Inferior parietal cortex (tissue), 1 donor: ENCODE measurements at regions not wholly inside any gene's neighbourhood (a gene's known extent, or its start where the extent isn't known, plus 50 kb on each side); places are given as distances from the start of the nearest gene placed in this dataset.

Experiments
- DNase-seq: peaks from one replicate; pipeline ENCODE4 v3.0.0-alpha.2; 2016; ENCODE audit errors: extremely low spot score

DNA sequence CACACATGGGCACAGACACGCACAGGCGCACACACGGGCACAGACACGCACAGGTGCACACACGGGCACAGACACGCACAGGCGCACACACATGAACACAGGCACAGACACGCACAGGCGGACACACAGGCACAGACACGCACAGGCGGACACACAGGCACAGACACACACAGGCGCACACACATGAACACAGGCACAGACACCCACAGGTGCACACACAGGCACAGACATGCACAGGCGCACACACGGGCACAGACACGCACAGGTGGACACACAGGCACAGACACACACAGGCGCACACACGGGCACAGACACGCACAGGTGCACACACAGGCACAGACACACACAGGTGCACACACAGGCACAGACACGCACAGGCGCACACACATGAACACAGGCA lies 312.8 kb upstream of the IRX1 start:
- DNase-seq, result no peak

DNA sequence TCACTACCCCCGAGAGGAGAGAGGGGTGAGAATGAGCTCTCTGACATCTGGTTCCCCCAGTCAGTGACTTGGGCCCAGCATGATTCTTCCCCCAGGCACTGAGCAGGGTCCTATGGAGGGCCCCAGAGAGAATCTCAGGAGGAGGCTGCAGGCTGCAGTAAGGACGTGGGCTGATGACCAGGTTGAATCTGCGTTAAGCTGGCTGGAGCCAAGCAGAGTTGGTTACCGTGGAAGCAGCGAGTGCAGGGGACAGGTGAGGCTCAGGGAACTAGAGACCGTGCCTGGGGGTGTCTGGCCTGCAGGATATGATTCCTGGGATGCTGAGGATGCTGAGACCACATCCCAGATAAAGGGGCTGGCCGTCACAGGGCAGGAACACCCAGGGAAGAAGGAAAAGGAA lies 314.3 kb upstream of the IRX1 start:
- no peak for DNase-seq

DNA sequence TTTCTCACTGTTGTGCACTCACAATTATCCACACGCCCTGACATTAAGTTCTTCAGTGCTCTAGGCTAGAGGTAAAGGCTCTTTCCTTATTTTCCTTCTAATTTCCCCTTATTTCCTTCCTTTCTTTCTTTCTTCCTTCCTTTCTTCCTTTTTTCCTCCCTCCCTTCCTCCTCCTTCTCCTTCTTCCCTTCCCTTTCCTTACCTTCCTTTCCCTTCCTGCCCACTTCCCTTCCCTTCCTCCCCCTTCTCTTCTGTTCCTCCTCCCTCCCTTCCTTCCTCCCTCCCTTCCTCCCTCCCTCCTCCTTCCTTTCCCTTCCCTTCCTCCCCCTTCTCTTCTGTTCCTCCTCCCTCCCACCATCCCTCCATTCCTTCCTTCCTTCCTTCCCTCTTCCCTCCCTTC lies 317.0 kb upstream of the IRX1 start:
- DNase-seq, result no peak

- no peak for DNase-seq
Measured at GRCh38 chr5:3277590-3278196, 317.9 kb upstream of the IRX1 start.

GRCh38 chr5:3276896-3277295 lies 318.7 kb upstream of the IRX1 start:
- no peak for DNase-seq

DNA sequence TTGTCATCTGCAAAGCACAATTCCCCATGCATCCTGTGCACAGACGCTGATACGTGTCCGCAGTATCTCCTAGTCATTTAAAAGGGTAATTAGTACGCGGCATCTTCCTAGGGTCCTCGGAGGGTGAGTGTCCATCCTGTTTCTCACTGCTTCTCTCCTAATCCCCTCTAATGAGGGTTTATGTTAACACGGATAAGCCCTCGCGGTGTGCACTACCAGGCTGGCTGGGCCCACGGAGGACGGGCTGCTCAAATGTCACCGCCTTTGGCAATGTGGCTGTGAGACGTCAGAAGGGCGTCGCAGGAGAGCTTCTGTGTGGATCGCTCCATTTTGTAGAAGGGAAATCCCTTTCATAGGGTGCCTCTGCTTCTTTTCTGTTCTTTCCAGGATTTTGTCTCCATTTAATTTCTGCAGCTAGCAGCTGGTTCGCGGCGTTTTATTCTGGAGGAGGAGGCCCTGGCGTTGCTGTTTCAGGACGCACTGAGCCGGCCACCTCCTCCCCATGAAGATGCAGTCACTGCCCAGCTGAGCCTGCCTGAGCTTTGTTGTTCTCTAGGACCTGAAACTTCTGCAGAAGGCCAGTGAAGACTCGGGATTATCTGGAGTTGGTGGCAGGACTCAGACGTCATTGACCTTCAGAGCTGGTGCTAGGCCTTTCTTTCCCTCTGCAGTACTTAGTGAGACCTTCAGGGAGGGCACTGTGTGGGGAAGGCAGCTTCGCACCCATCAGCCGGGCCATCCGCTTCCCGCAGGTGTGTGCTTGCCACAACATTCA lies 326.1 kb upstream of the IRX1 start:
- DNase-seq, result no peak

- no peak for DNase-seq
Measured at GRCh38 chr5:3268760-3269330, 326.8 kb upstream of the IRX1 start.

- no peak for DNase-seq
Measured at GRCh38 chr5:3266861-3267260, 328.8 kb upstream of the IRX1 start.

DNA sequence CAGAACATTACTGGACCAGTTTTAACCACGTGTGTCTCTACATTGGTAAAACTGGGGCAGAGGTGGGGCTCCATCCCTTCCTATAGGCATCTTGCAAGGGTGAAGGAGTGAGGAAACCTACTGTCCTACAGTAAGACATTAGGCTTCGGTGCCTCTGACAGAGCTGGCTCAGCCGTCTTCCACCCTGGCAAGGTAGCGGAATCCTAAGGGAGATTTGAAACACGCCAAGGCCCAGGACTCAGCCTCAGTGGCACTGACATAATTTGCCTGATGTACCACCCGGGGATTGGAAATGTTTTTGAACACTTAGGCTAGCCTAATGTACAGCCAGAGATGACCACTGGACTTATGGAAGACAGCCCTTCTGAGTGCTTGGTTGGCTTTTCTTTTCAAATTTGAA lies 329.7 kb upstream of the IRX1 start:
- no peak for DNase-seq

- DNase-seq, result peak; percentile 59
Measured at GRCh38 chr5:3265131-3265885, 330.3 kb upstream of the IRX1 start.

GRCh38 chr5:3262451-3262850 lies 333.2 kb upstream of the IRX1 start:
- DNase-seq, result no peak

DNA sequence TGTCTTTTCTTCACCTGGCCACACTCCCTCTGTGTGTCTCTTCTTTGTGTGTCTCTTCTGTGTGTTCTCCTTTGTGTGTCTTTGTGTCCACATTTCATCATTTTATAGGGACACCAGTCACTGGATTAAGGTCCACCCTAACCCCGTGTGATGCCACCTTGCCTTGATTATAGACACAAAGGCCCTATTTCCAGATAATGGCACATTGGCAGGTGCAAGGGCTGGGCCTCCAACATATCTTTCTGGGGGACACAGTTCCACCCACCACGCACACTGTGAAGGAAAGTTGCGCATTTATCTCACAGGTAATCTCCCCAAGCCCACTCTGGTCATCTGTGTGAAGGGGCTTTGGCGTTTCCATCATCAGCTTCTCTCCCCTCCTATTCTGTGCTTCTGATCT lies 334.6 kb upstream of the IRX1 start:
- no peak for DNase-seq

DNA sequence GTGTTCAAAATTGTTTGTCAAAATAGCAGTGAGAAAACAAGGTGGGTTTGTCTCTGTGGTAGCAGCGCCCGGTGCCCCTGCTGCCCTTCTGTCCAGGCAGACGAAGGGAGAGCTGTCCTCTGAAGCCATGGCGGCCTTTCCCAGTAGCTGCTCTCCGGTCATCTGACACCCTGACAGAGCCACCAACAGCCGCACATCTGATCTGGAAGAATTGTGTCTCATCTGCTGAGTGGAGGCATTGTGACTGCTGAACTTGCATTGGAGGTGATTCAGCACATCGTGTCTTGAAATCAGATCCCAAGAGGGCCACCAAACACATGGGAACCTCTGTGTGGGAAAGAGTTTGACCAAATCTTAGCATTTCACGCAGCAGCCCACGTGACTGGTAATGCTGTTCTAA lies 337.6 kb upstream of the IRX1 start:
- no peak for DNase-seq

GRCh38 chr5:3252235-3252634 lies 343.4 kb upstream of the IRX1 start:
- no peak for DNase-seq

GRCh38 chr5:3251784-3252183 lies 343.8 kb upstream of the IRX1 start:
- no peak for DNase-seq

GRCh38 chr5:3249401-3249800 lies 346.2 kb upstream of the IRX1 start:
- no peak for DNase-seq

- no peak for DNase-seq
Measured at GRCh38 chr5:3237276-3237868, 358.3 kb upstream of the IRX1 start.

- DNase-seq, result no peak
Measured at GRCh38 chr5:3234566-3234965, 361.1 kb upstream of the IRX1 start.

DNA sequence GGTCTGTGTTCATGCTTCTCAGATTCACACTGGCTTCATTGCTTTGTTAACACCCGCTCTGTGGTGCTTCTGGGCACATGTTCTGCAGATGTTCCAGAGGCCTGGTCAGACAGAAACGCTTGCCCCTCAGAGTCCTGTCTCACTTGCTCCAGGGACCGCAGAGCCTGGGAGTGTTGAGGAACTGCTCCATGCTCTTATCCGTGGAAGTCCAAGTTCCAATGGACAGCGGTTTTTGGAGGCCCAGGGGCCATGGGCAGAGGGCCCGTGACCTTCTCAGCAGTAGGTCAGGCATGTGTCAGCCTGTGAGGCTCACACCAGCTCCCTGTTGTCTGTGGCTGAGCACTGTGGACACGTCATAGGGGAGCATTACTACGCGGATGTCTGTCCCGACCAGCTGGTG lies 364.7 kb upstream of the IRX1 start:
- no peak for DNase-seq

DNA sequence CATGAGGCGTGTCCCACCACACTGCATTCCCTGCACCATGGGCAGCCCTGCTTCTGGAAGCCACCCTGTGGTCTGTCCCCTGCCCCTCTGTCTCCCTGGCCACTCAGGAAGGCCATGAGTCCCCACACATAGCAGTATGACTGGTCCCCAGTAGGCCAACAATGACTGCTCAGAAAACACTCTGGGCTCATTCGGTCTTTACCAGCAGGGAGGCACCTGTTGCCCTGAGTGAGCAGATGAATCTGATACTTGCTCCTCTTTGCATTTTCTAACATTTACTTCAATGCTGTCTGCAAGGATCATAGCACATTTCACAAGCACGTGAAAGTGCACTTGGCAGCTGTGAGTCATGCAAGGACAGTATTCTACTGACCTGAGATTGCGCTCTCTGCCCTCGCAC lies 365.4 kb upstream of the IRX1 start:
- DNase-seq, result no peak

DNA sequence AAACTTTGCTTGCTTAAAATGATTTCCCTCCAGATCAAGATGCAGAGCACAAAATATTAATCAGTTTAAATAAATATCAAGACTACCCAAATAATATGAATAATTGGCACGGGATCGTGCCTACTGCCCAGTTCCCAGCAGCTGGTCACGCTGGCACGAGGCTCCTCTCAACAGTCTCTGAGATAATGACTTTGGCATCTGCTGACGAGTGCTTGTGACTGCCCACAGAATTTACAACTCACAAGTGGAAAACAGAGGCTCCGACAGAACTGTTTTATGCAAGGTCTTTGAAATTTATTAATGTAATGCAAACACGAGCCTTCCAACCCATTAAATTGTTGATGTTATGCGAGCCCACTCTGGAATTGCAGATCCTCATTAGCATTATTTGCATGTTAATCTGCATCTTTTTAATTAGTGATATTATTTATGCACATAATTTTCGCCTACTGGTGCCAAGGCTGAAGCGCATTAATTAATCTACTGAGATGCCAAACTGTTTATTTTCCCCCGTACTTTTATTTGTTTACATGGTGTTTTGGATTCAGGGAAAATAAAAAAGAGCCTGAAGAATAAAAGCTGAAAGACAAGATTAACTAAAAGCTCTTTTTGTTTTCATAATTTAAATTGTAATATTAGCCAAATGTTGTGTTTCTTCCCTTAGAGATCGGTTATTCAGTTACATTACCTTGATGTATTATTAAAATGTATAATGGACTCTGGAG lies 369.3 kb upstream of the IRX1 start:
- peak; percentile 62 for DNase-seq
